ENCODE measurements at regions not wholly inside any gene's neighbourhood (a gene's known extent, or its start where the extent isn't known, plus 50 kb on each side); places are given as distances from the start of the nearest gene placed in this dataset.

DNA sequence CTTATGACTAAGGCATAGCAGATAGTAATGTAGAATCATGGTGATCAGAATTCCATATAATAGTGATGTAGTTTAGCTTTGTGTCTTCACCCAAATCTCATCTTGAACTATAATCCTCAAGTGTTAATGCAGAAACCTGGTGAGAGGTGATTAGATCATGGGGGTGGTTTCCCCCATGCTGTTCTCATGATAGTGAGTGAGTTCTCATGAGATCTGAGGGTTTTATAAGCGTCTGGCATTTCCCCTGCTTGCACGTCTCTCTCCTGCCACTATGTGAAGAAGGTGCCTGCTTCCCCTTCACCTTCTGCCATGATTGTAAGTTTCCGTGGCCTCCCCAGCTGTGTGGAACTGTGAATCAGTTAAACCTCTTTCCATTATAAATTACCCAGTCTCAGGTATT lies 138.7 kb upstream of the CBLB start:
- no peak for TF ChIP-seq EP300 (IDR thresholded peaks at IDR 0.05)
- TF ChIP-seq POLR2AphosphoS5 (IDR thresholded peaks at IDR 0.05) = no peak
- no peaks in the 10 kb centered on the region for H3K27me3 ChIP-seq
- H3K4me3 ChIP-seq = no peak overlapping the region
- no peaks in the 10 kb centered on the region for H3K36me3 ChIP-seq
- H3K9me3 ChIP-seq = no peaks in the 10 kb centered on the region
- no peaks in the 10 kb centered on the region for H3K4me1 ChIP-seq
- DNase-seq (ENCODE audit: extremely low spot score) = no peak
- intact Hi-C loops (cut with DNase I) = no loop called here
- 100% methylated on average over 3 of the region's 3 CpGs for WGBS
- no peak overlapping the region for H3K27ac ChIP-seq (replicated peaks in 1 of 4)

- DNase-seq (ENCODE audit: extremely low spot score) = no peak
- H3K4me1 ChIP-seq = no peaks in the 10 kb centered on the region
- no peaks in the 10 kb centered on the region for H3K27me3 ChIP-seq
- TF ChIP-seq POLR2A (IDR thresholded peaks at IDR 0.05; ENCODE audit: low read depth) (no peak), EP300 (IDR thresholded peaks at IDR 0.05) (no peak), POLR2AphosphoS5 (IDR thresholded peaks at IDR 0.05) (no peak)
- TF ChIP-seq, protein P1, sequence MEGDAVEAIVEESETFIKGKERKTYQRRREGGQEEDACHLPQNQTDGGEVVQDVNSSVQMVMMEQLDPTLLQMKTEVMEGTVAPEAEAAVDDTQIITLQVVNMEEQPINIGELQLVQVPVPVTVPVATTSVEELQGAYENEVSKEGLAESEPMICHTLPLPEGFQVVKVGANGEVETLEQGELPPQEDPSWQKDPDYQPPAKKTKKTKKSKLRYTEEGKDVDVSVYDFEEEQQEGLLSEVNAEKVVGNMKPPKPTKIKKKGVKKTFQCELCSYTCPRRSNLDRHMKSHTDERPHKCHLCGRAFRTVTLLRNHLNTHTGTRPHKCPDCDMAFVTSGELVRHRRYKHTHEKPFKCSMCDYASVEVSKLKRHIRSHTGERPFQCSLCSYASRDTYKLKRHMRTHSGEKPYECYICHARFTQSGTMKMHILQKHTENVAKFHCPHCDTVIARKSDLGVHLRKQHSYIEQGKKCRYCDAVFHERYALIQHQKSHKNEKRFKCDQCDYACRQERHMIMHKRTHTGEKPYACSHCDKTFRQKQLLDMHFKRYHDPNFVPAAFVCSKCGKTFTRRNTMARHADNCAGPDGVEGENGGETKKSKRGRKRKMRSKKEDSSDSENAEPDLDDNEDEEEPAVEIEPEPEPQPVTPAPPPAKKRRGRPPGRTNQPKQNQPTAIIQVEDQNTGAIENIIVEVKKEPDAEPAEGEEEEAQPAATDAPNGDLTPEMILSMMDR (IDR thresholded peaks at IDR 0.05) = no peak
- intact Hi-C loops (cut with DNase I) = no loop called here
- no peak overlapping the region for H3K27ac ChIP-seq (replicated peaks in 1 of 4)
- WGBS = 59% methylated on average over 1 of the region's 1 CpG
- H3K4me3 ChIP-seq = no peak overlapping the region
- no peaks in the 10 kb centered on the region for H3K36me3 ChIP-seq
- H3K9me3 ChIP-seq = no peaks in the 10 kb centered on the region
These were observed 140.0 kb upstream of the CBLB start for GRCh38 chr3:106008766-106009165.

DNA sequence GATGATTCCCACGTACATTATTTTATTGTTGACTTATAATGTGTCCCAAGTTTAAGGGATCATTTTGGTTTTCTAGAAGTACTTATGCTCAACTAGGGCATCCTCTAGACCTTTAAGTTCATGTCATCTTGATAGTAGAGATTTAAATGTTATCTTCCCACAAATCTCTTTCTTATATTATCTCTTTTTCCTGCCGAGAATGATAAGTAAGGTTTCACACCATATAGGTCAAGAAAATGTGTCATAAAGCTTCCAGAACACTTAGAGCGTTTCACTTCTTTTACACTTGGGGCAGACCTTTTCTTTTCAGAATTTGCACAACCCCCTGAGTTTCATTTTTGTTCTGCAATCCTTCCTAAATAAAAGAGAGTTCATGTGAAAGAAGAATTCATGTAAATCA lies 142.0 kb upstream of the CBLB start:
- intact Hi-C loops (cut with DNase I) = no loop called here
- H3K9me3 ChIP-seq = no peaks in the 10 kb centered on the region
- H3K36me3 ChIP-seq = no peaks in the 10 kb centered on the region
- no peaks in the 10 kb centered on the region for H3K27me3 ChIP-seq
- no peak for DNase-seq (ENCODE audit: extremely low spot score)
- H3K4me1 ChIP-seq = no peaks in the 10 kb centered on the region
- no peak overlapping the region for H3K27ac ChIP-seq (replicated peaks in 1 of 4)
- TF ChIP-seq, protein P1 (IDR thresholded peaks at IDR 0.05) = no peak
- TF ChIP-seq EP300 (IDR thresholded peaks at IDR 0.05) (no peak), POLR2A (IDR thresholded peaks at IDR 0.05; ENCODE audit: low read depth) (no peak), POLR2AphosphoS5 (IDR thresholded peaks at IDR 0.05) (no peak)
- 87% methylated on average over 3 of the region's 3 CpGs for WGBS
- H3K4me3 ChIP-seq = no peak overlapping the region

DNA sequence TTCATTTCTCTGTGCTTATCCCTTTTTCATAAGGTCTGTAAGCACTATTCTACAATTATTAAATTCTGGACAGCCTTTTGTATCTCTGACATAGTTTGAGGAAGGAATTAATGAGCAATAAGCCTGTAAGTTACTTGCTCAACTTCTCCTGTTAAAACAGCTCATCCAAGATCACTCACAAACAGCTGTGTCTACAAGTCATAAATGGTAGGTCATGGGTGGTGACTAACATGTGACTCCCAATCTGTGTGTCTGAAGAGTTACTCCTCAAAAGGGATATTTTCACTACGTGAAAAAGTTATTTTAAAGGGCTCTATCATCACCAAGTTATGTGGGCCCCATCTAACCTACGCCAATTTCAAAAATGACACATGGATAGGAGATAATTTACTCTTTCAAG lies 145.2 kb upstream of the CBLB start:
- intact Hi-C loops (cut with DNase I) = no loop called here
- H3K4me3 ChIP-seq = no peak overlapping the region
- H3K9me3 ChIP-seq = no peaks in the 10 kb centered on the region
- no peak for DNase-seq (ENCODE audit: extremely low spot score)
- H3K36me3 ChIP-seq = no peaks in the 10 kb centered on the region
- H3K27me3 ChIP-seq = no peaks in the 10 kb centered on the region
- H3K27ac ChIP-seq (replicated peaks in 1 of 4) = no peak overlapping the region
- no peaks in the 10 kb centered on the region for H3K4me1 ChIP-seq
- 72% methylated on average over 2 of the region's 2 CpGs for WGBS
- TF ChIP-seq EP300 (IDR thresholded peaks at IDR 0.05) (no peak), POLR2A (IDR thresholded peaks at IDR 0.05; ENCODE audit: low read depth) (no peak), POLR2AphosphoS5 (IDR thresholded peaks at IDR 0.05) (no peak)
- TF ChIP-seq, protein P1 (IDR thresholded peaks at IDR 0.05) = no peak

DNA sequence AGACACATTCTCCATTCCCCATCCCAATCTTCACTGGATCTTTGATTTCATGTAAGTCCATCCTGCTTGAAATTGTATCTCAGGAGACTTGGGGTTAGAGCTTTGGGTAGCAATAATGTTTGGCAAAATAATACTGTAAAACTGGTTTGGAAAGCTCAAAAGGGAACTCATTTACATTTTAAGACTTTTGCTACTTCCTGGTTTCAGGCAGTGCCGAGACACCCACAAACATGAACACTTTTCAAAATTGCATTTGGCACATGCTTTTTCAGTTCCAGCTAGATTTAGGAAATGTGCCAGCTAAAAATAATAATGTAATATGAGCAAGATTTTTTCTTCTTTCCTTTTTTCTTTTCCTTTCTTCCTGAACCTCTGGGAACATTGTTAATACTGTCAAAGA lies 145.7 kb upstream of the CBLB start:
- intact Hi-C loops (cut with DNase I) = no loop called here
- H3K27me3 ChIP-seq = no peaks in the 10 kb centered on the region
- 61% methylated on average over 1 of the region's 1 CpG for WGBS
- no peak for TF ChIP-seq POLR2AphosphoS5 (IDR thresholded peaks at IDR 0.05)
- TF ChIP-seq EP300 (IDR thresholded peaks at IDR 0.05) = no peak
- TF ChIP-seq, protein P1 (IDR thresholded peaks at IDR 0.05) = no peak
- TF ChIP-seq POLR2A (IDR thresholded peaks at IDR 0.05; ENCODE audit: low read depth) = no peak
- H3K9me3 ChIP-seq = no peaks in the 10 kb centered on the region
- H3K36me3 ChIP-seq = no peaks in the 10 kb centered on the region
- H3K4me3 ChIP-seq = no peak overlapping the region
- H3K27ac ChIP-seq (replicated peaks in 1 of 4) = no peak overlapping the region
- no peaks in the 10 kb centered on the region for H3K4me1 ChIP-seq
- no peak for DNase-seq (ENCODE audit: extremely low spot score)

Data from esophagus muscularis mucosa (tissue), 4 donors.